OCI-LY1 (cell line): ENCODE measurements at regions not wholly inside any gene's neighbourhood (a gene's known extent, or its start where the extent isn't known, plus 50 kb on each side); places are given as distances from the start of the nearest gene placed in this dataset.

Experiments used
- CTCF ChIP-seq: fragments of 200-600 bp; sonication (generic), shearing (Covaris generic); IDR thresholded peaks from 2 replicates; pipeline ENCODE4 v1.5.1; 2017; ENCODE audit warnings: mild to moderate bottlenecking, antibody characterized with exemption, low read length, moderate library complexity, mixed read lengths
- EZH2 ChIP-seq: fragments of 200-600 bp; sonication (generic), shearing (Covaris generic); IDR thresholded peaks from 2 replicates; pipeline ENCODE4 v1.8.0; 2017; ENCODE audit warnings: borderline replicate concordance, mixed run types, mild to moderate bottlenecking, antibody characterized with exemption, low read length, moderate library complexity, mixed read lengths

GRCh38 chr2:176637486-176638166 is 368.4 kb downstream of the MTX2 start:
- TF ChIP-seq CTCF (no peak), EZH2 (no peak)
